NT2/D1 (cell line): ENCODE measurements at regions not wholly inside any gene's neighbourhood (a gene's known extent, or its start where the extent isn't known, plus 50 kb on each side); places are given as distances from the start of the nearest gene placed in this dataset.

ENCODE experiments used
- DNase-seq: peaks from one replicate; pipeline ENCODE4 v3.0.0-alpha.2; 2011; ENCODE audit warnings: low read depth, low spot score
- H3K27me3 ChIP-seq: 2 replicates; pipeline ENCODE4 v1.6.0; 2011; ENCODE audit warnings: mild to moderate bottlenecking; ENCODE audit not compliant: insufficient read length, insufficient read depth
- H3K36me3 ChIP-seq: 2 replicates; pipeline ENCODE4 v1.6.1; 2011; ENCODE audit warnings: mild to moderate bottlenecking, low read length, mixed read lengths; ENCODE audit not compliant: insufficient read depth, insufficient read length
- H3K4me1 ChIP-seq: 2 replicates; pipeline ENCODE4 v1.5.1; 2011; ENCODE audit not compliant: insufficient read depth, insufficient read length
- H3K4me3 ChIP-seq: 2 replicates; pipeline ENCODE4 v1.5.1; 2011; ENCODE audit warnings: low read depth; ENCODE audit not compliant: insufficient read length
- H3K9ac ChIP-seq: 2 replicates; pipeline ENCODE4 v1.6.0; 2011; ENCODE audit warnings: low read depth; ENCODE audit not compliant: insufficient read length
- H3K9me3 ChIP-seq: 2 replicates; pipeline ENCODE4 v1.5.1; 2011; ENCODE audit warnings: mild to moderate bottlenecking, low read length; ENCODE audit not compliant: insufficient read depth
- SUZ12 ChIP-seq: IDR thresholded peaks from 2 replicates; pipeline ENCODE4 v1.6.1; 2011; ENCODE audit not compliant: insufficient read length, insufficient read depth; ENCODE audit errors: extremely low read depth
- YY1 ChIP-seq: IDR thresholded peaks from 2 replicates; pipeline ENCODE4 v1.6.1; 2011; ENCODE audit not compliant: insufficient read length, insufficient read depth
- ZNF274 ChIP-seq: IDR thresholded peaks from 2 replicates; pipeline ENCODE4 v1.6.1; 2011; ENCODE audit warnings: mild to moderate bottlenecking, low read depth, low read length

DNA sequence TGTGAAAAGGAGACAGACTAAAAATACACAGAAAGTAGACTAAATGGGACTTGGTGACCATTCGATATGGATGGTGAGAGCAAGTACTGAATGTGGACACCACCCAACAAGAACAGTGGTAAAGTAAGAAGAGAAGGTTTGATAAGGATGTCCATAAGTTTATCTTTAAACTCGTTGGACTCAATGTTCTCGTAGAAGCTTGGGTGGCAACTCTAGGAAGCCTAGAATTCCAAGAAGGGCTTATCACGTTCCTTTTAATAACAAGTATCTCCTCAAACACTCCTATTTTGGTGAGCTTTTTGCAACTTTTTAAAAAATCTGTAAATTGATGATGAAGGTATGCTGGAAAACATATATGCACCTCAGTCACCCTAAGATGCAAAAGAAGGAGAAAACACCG is 108.6 kb upstream of the CDH6 start:
- Histone ChIP-seq H3K9me3 (no peaks in the 10 kb centered on the region), H3K4me3 (no peak overlapping the region), H3K27me3 (no peaks in the 10 kb centered on the region), H3K4me1 (no peaks in the 10 kb centered on the region), H3K9ac (no peak overlapping the region), H3K36me3 (no peaks in the 10 kb centered on the region)
- no peak for DNase-seq
- TF ChIP-seq ZNF274 (no peak), SUZ12 (no peak)

DNA sequence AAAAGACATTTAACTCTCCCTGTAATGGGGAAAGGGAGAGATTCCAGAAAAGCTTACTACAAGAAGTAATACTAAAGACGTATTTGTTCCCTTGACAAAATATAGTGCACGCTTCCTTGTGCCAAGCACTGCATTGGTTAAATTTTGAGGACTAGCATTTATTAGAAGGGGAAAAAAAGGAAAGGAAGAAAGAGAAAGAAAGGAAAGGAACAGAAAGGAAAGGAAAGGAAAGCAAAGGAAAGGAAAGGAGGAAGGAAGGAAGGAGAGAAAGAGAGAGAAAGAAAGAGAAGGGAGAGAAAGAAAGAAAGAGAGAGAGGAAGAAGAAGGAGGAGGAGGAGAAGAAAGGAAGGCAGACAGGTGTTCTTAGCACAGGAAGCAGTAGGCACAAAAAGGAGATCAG is 110.1 kb upstream of the CDH6 start:
- DNase-seq = no peak
- no peak overlapping the region for H3K4me3 ChIP-seq
- no peaks in the 10 kb centered on the region for H3K9me3 ChIP-seq
- H3K4me1 ChIP-seq = no peaks in the 10 kb centered on the region
- no peaks in the 10 kb centered on the region for H3K36me3 ChIP-seq
- TF ChIP-seq ZNF274 (no peak), YY1 (no peak), SUZ12 (no peak)
- no peak overlapping the region for H3K9ac ChIP-seq
- no peaks in the 10 kb centered on the region for H3K27me3 ChIP-seq

- H3K27me3 ChIP-seq = no peaks in the 10 kb centered on the region
- TF ChIP-seq YY1 = no peak
- no peak for TF ChIP-seq ZNF274
- no peak for TF ChIP-seq SUZ12
- no peaks in the 10 kb centered on the region for H3K36me3 ChIP-seq
These were observed 113.8 kb upstream of the CDH6 start for GRCh38 chr5:31079668-31080067.

DNA sequence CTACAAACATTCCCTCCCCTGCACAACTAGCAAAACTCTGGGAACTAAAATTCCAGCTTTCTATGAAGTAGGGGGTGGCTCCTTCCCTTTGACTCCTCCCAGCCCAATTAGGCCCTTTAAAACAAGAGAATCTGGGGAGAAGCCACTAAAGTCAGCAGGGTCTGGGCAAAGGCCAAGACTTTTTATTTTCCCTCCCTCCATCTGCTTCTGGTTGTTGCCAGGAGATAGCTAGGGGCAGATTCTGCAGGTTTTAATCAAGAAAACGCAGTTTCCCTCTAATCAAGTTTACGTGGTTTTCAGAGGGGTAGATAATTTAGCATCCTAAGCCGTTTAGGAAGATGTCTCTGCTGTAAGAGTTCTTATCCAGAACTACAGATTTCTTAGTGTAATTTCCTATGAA is 114.5 kb upstream of the CDH6 start:
- Histone ChIP-seq H3K9me3 (0 out of 2 replicates have a peak, but pooled peaks cover 4% of the 10 kb centered on the region), H3K36me3 (no peaks in the 10 kb centered on the region), H3K4me1 (no peaks in the 10 kb centered on the region), H3K9ac (no peak overlapping the region), H3K4me3 (no peak overlapping the region), H3K27me3 (no peaks in the 10 kb centered on the region)
- TF ChIP-seq YY1 = no peak
- TF ChIP-seq ZNF274 = no peak
- TF ChIP-seq SUZ12 = no peak
- DNase-seq = no peak

More at GRCh38 chr5:31079668-31080067, 113.8 kb upstream of the CDH6 start:
- no peak for DNase-seq
- no peak overlapping the region for H3K9ac ChIP-seq
- 0 out of 2 replicates have a peak, but pooled peaks cover 4% of the 10 kb centered on the region for H3K9me3 ChIP-seq
- no peak overlapping the region for H3K4me3 ChIP-seq
- H3K4me1 ChIP-seq = no peaks in the 10 kb centered on the region

GRCh38 chr5:31075981-31076380 is 117.5 kb upstream of the CDH6 start:
- DNase-seq = no peak
- Histone ChIP-seq H3K4me3 (no peak overlapping the region), H3K9ac (no peak overlapping the region), H3K9me3 (0 out of 2 replicates have a peak, but pooled peaks cover 4% of the 10 kb centered on the region), H3K4me1 (no peaks in the 10 kb centered on the region), H3K36me3 (no peaks in the 10 kb centered on the region), H3K27me3 (no peaks in the 10 kb centered on the region)
- TF ChIP-seq YY1 (no peak), ZNF274 (no peak), SUZ12 (no peak)

GRCh38 chr5:31068287-31068686 is 125.2 kb upstream of the CDH6 start:
- Histone ChIP-seq H3K9me3 (no peaks in the 10 kb centered on the region), H3K4me3 (no peak overlapping the region), H3K36me3 (no peaks in the 10 kb centered on the region), H3K4me1 (no peaks in the 10 kb centered on the region), H3K9ac (no peak overlapping the region), H3K27me3 (no peaks in the 10 kb centered on the region)
- TF ChIP-seq ZNF274 (no peak), SUZ12 (no peak), YY1 (no peak)
- DNase-seq = no peak

- H3K4me3 ChIP-seq = no peak overlapping the region
- no peaks in the 10 kb centered on the region for H3K4me1 ChIP-seq
- no peaks in the 10 kb centered on the region for H3K9me3 ChIP-seq
- H3K36me3 ChIP-seq = no peaks in the 10 kb centered on the region
- DNase-seq = no peak
- TF ChIP-seq ZNF274 (no peak), YY1 (no peak), SUZ12 (no peak)
- H3K9ac ChIP-seq = no peak overlapping the region
- H3K27me3 ChIP-seq = no peaks in the 10 kb centered on the region
These were observed 126.7 kb upstream of the CDH6 start for GRCh38 chr5:31066655-31067328.

GRCh38 chr5:31064215-31064614 is 129.3 kb upstream of the CDH6 start:
- Histone ChIP-seq H3K9me3 (no peaks in the 10 kb centered on the region), H3K4me3 (no peak overlapping the region), H3K27me3 (no peaks in the 10 kb centered on the region), H3K9ac (no peak overlapping the region), H3K36me3 (no peaks in the 10 kb centered on the region), H3K4me1 (no peaks in the 10 kb centered on the region)
- DNase-seq = no peak
- TF ChIP-seq ZNF274 (no peak), SUZ12 (no peak), YY1 (no peak)
